Effector memory CD4-positive, alpha-beta T cell (primary cell): ENCODE measurements at regions not wholly inside any gene's neighbourhood (a gene's known extent, or its start where the extent isn't known, plus 50 kb on each side); places are given as distances from the start of the nearest gene placed in this dataset.

Experiments
- DNase-seq, 3 donors: peaks; one replicate each; pipeline ENCODE4 v3.0.0-alpha.2; 2020
- H3K27ac ChIP-seq: 2 replicates; pipeline ENCODE4 v1.7.0; 2013; ENCODE audit warnings: mild to moderate bottlenecking, low read length, moderate library complexity; ENCODE audit not compliant: insufficient read depth, poor library complexity, severe bottlenecking
- H3K27me3 ChIP-seq: replicated peaks from 2 replicates; pipeline ENCODE4 v1.7.0; 2013; ENCODE audit warnings: mild to moderate bottlenecking, low read length; ENCODE audit not compliant: insufficient read depth, control insufficient read depth, poor library complexity, severe bottlenecking
- H3K36me3 ChIP-seq: 2 replicates; pipeline ENCODE4 v1.7.0; 2013; ENCODE audit warnings: mild to moderate bottlenecking, low read length, moderate library complexity; ENCODE audit not compliant: control insufficient read depth, insufficient read depth
- H3K4me1 ChIP-seq: 2 replicates; pipeline ENCODE4 v1.7.0; 2013; ENCODE audit warnings: low read length, mild to moderate bottlenecking; ENCODE audit not compliant: control insufficient read depth, insufficient read depth, poor library complexity, severe bottlenecking
- H3K4me3 ChIP-seq: 2 replicates; pipeline ENCODE4 v1.7.0; 2013; ENCODE audit warnings: low read length, low read depth, mild to moderate bottlenecking; ENCODE audit not compliant: insufficient read depth, poor library complexity, severe bottlenecking
- H3K9me3 ChIP-seq: 2 replicates; pipeline ENCODE4 v1.7.0; 2013; ENCODE audit warnings: mild to moderate bottlenecking, low read length, moderate library complexity; ENCODE audit not compliant: control insufficient read depth

- H3K4me1 ChIP-seq = no peaks in the 10 kb centered on the region
- no peak overlapping the region for H3K4me3 ChIP-seq
- H3K9me3 ChIP-seq = no peaks in the 10 kb centered on the region
- no peak overlapping the region for H3K27ac ChIP-seq
- H3K27me3 ChIP-seq = no peaks in the 10 kb centered on the region
- H3K36me3 ChIP-seq = no peaks in the 10 kb centered on the region
- DNase-seq = no peak
Measured at GRCh38 chr11:104529213-104529612, 365.3 kb upstream of the PDGFD start.

- Histone ChIP-seq H3K9me3 (no peaks in the 10 kb centered on the region), H3K4me1 (no peaks in the 10 kb centered on the region), H3K27ac (no peak overlapping the region), H3K4me3 (no peak overlapping the region), H3K36me3 (no peaks in the 10 kb centered on the region), H3K27me3 (no peaks in the 10 kb centered on the region)
- no peak for DNase-seq
Measured at GRCh38 chr11:104526006-104526405, 362.1 kb upstream of the PDGFD start.

GRCh38 chr11:104525416-104525815 is 361.5 kb upstream of the PDGFD start:
- Histone ChIP-seq H3K4me3 (no peak overlapping the region), H3K36me3 (no peaks in the 10 kb centered on the region), H3K27ac (no peak overlapping the region), H3K4me1 (no peaks in the 10 kb centered on the region), H3K27me3 (no peaks in the 10 kb centered on the region), H3K9me3 (no peaks in the 10 kb centered on the region)
- DNase-seq = no peak

GRCh38 chr11:104524254-104524653 is 360.3 kb upstream of the PDGFD start:
- Histone ChIP-seq H3K36me3 (no peaks in the 10 kb centered on the region), H3K4me3 (no peak overlapping the region), H3K27me3 (no peaks in the 10 kb centered on the region), H3K27ac (no peak overlapping the region), H3K4me1 (no peaks in the 10 kb centered on the region), H3K9me3 (no peaks in the 10 kb centered on the region)
- DNase-seq = no peak

DNA sequence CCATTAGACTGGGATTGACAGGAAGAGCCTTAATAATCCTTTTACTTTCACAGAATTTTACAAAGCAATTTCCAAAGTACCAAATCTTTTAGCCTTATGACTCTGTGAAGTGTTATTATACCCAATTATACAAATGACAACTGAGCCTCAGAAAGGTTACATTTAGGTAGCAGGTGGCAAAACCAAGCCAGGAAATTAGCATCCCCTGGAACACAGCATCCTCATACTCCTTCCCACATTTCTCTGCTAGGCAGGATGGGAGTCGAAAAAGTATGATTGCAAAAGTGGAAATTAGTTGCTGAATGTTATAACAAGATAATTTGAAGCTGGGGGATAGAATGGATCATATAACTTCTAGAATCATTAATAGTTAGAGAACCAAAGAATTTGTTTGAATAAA is 359.7 kb upstream of the PDGFD start:
- Histone ChIP-seq H3K4me3 (no peak overlapping the region), H3K27ac (no peak overlapping the region), H3K27me3 (no peaks in the 10 kb centered on the region), H3K36me3 (no peaks in the 10 kb centered on the region), H3K4me1 (no peaks in the 10 kb centered on the region), H3K9me3 (no peaks in the 10 kb centered on the region)
- DNase-seq = no peak

GRCh38 chr11:104522650-104523049 is 358.7 kb upstream of the PDGFD start:
- H3K9me3 ChIP-seq = no peaks in the 10 kb centered on the region
- no peaks in the 10 kb centered on the region for H3K27me3 ChIP-seq
- no peaks in the 10 kb centered on the region for H3K36me3 ChIP-seq
- no peaks in the 10 kb centered on the region for H3K4me1 ChIP-seq
- H3K4me3 ChIP-seq = no peak overlapping the region
- no peak overlapping the region for H3K27ac ChIP-seq
- DNase-seq = no peak

DNA sequence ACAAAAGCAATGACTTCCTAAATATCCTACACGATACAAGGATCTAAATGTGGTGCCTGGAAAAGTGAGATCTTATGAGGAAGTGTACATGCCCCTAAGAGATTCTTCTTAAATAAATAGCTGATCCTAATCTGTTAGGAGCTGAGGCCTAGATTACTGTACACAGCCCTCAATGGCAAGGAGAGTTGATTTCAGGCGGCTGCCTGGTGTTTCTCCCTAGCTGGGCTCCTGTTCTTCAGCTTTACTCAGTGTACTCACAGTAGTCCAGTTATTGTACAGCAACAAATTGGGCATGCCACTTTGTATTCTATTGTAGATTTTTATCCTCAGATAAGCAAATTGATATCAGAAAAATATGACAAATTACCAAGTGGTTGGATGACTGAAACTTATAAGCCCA is 358.2 kb upstream of the PDGFD start:
- Histone ChIP-seq H3K4me3 (no peak overlapping the region), H3K9me3 (no peaks in the 10 kb centered on the region), H3K4me1 (no peaks in the 10 kb centered on the region), H3K27me3 (no peaks in the 10 kb centered on the region), H3K36me3 (no peaks in the 10 kb centered on the region), H3K27ac (no peak overlapping the region)
- no peak for DNase-seq

DNA sequence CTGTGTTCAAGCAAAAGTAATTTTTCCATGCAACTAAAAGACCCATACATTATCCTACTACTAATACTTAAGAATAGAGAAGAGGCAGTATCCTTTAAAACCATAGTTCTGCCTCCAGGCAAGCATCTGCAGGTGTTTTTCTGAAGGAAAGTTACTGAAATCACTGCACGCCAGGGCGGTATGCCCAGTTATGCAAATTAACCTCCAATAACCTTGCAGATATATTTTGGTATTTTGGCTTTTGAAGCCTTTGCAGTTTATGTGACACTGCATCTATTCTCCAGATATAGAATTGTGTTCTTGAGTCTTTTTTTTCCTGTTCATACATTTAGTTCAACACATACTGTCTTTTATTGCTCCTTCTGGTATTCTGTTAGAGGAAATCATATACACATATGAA is 346.2 kb upstream of the PDGFD start:
- H3K9me3 ChIP-seq = no peaks in the 10 kb centered on the region
- no peaks in the 10 kb centered on the region for H3K27me3 ChIP-seq
- no peak overlapping the region for H3K27ac ChIP-seq
- H3K4me3 ChIP-seq = no peak overlapping the region
- H3K36me3 ChIP-seq = no peaks in the 10 kb centered on the region
- no peaks in the 10 kb centered on the region for H3K4me1 ChIP-seq
- no peak for DNase-seq

GRCh38 chr11:104490182-104490581 is 326.2 kb upstream of the PDGFD start:
- no peak overlapping the region for H3K4me3 ChIP-seq
- H3K4me1 ChIP-seq = no peaks in the 10 kb centered on the region
- no peaks in the 10 kb centered on the region for H3K27me3 ChIP-seq
- H3K9me3 ChIP-seq = no peaks in the 10 kb centered on the region
- no peaks in the 10 kb centered on the region for H3K36me3 ChIP-seq
- DNase-seq = no peak
- H3K27ac ChIP-seq = no peak overlapping the region

- no peak for DNase-seq
- no peaks in the 10 kb centered on the region for H3K9me3 ChIP-seq
- no peaks in the 10 kb centered on the region for H3K27me3 ChIP-seq
- no peak overlapping the region for H3K27ac ChIP-seq
- no peaks in the 10 kb centered on the region for H3K36me3 ChIP-seq
- no peak overlapping the region for H3K4me3 ChIP-seq
- H3K4me1 ChIP-seq = no peaks in the 10 kb centered on the region
Measured at GRCh38 chr11:104488561-104488960, 324.6 kb upstream of the PDGFD start.
